BE2C (cell line): ENCODE measurements at regions not wholly inside any gene's neighbourhood (a gene's known extent, or its start where the extent isn't known, plus 50 kb on each side); places are given as distances from the start of the nearest gene placed in this dataset.
A peak's percentile ranks its signal among the peaks of the same experiment; 100 is the strongest.

Source experiments
- DNase-seq: peaks from one replicate; pipeline ENCODE4 v3.0.0-alpha.2; 2020
- H3K27me3 ChIP-seq: fragments of 250-450 bp; sonication (Bioruptor Pico); 2 replicates; pipeline ENCODE4 v1.5.1; 2020; ENCODE audit warnings: mild to moderate bottlenecking
- H3K36me3 ChIP-seq: fragments of 250-450 bp; sonication (Bioruptor Pico); 2 replicates; pipeline ENCODE4 v1.5.1; 2020; ENCODE audit warnings: mild to moderate bottlenecking
- H3K4me1 ChIP-seq: fragments of 250-450 bp; sonication (Bioruptor Pico); 2 replicates; pipeline ENCODE4 v1.5.1; 2020
- H3K4me3 ChIP-seq: 2 replicates; pipeline ENCODE4 v1.5.1; 2011; ENCODE audit warnings: low read depth, low read length
- H3K9me3 ChIP-seq: fragments of 250-450 bp; sonication (Bioruptor Pico); 2 replicates; pipeline ENCODE4 v1.5.1; 2020
- TF ChIP-seq, protein P1 (sequence below): IDR thresholded peaks from 2 replicates; pipeline ENCODE4 v1.5.1; 2012; ENCODE audit warnings: mild to moderate bottlenecking, low read depth, low read length

DNA sequence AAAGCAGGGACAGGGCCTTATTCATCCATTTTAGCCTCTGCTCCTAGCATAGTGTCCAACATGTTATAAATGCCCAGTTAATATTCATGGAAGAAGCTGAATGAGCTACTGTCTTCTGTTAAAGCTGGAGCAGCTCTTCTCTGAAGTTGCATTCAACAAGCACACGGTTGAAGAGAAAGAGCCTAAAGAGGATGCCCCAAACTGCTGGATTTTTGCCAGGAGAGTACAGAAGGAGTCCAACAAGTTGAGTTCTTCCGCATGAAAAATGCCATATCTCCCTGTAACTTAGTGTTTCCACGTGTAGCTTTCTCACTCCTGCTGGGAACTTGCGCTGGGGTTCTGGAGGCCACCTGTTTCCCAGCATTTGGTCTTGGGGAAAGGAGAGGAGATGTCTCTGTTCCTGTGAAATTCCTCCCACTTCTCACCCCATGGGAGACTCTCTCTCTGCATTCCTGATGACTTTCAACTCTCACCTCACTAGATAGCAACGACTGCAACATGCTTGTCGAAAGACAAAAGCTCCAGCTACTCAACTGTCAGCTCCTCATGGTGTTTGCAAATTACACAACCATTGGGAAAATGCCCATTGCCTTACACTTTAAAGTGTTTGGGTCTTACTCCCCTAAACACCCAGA is 122.8 kb downstream of the KIF4B start:
- no peaks in the 10 kb centered on the region for H3K27me3 ChIP-seq
- DNase-seq = no peak
- no peaks in the 10 kb centered on the region for H3K4me1 ChIP-seq
- no peak overlapping the region for H3K4me3 ChIP-seq
- no peaks in the 10 kb centered on the region for H3K36me3 ChIP-seq
- TF ChIP-seq, protein P1, sequence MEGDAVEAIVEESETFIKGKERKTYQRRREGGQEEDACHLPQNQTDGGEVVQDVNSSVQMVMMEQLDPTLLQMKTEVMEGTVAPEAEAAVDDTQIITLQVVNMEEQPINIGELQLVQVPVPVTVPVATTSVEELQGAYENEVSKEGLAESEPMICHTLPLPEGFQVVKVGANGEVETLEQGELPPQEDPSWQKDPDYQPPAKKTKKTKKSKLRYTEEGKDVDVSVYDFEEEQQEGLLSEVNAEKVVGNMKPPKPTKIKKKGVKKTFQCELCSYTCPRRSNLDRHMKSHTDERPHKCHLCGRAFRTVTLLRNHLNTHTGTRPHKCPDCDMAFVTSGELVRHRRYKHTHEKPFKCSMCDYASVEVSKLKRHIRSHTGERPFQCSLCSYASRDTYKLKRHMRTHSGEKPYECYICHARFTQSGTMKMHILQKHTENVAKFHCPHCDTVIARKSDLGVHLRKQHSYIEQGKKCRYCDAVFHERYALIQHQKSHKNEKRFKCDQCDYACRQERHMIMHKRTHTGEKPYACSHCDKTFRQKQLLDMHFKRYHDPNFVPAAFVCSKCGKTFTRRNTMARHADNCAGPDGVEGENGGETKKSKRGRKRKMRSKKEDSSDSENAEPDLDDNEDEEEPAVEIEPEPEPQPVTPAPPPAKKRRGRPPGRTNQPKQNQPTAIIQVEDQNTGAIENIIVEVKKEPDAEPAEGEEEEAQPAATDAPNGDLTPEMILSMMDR = no peak
- no peaks in the 10 kb centered on the region for H3K9me3 ChIP-seq

GRCh38 chr5:155137683-155138082 is 124.1 kb downstream of the KIF4B start:
- H3K27me3 ChIP-seq = no peaks in the 10 kb centered on the region
- TF ChIP-seq, protein P1 = no peak
- H3K4me3 ChIP-seq = no peak overlapping the region
- H3K4me1 ChIP-seq = no peaks in the 10 kb centered on the region
- no peaks in the 10 kb centered on the region for H3K9me3 ChIP-seq
- no peaks in the 10 kb centered on the region for H3K36me3 ChIP-seq
- no peak for DNase-seq

DNA sequence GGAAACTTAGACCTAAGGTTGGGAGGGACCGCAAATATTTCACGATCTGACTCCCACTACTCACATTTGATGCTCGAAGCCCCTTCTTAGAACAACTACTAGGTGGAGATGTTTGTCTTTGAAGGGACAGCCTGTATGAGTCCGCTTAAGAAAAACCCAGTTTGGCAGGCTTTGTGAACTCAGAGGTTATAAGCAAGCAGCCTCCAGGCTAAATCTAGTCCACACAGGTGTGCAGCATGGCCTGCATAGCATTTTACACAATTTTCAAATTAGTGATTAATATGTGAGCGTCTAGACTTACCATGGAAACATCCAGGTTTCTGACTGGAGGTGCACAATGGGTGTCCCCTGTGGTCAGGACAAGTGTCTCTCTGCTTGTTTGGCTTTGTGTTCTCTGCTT is 127.1 kb downstream of the KIF4B start:
- no peak for DNase-seq
- Histone ChIP-seq H3K36me3 (no peaks in the 10 kb centered on the region), H3K4me1 (no peaks in the 10 kb centered on the region), H3K4me3 (no peak overlapping the region), H3K27me3 (no peaks in the 10 kb centered on the region; the same call in 1 of the 2 replicates), H3K9me3 (no peaks in the 10 kb centered on the region)
- TF ChIP-seq, protein P1 = no peak

- H3K27me3 ChIP-seq = peaks cover 11% of the 10 kb centered on the region
- no peak overlapping the region for H3K4me3 ChIP-seq
- no peaks in the 10 kb centered on the region for H3K36me3 ChIP-seq
- no peaks in the 10 kb centered on the region for H3K4me1 ChIP-seq
- TF ChIP-seq, protein P1 = no peak
- no peaks in the 10 kb centered on the region for H3K9me3 ChIP-seq
- DNase-seq = no peak
These were observed 131.4 kb downstream of the KIF4B start for GRCh38 chr5:155144956-155145355.

DNA sequence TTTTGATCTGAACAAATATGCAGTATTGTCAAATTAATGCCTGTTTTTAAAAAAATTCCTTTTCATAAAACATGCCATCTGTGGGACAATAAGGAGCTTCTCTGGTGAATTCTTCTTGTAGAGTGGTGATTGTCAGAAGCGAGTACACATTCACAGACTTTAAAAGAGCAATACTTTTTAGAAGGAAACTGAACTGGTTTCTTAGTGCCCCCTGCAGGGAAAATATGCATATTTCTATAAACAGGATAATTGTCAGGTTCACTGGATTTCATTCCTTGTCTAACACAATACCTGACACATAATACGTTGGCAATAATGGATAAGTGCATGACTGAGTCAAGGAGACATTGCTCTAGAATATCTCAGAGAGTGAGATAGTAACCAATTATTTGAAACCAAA is 133.7 kb downstream of the KIF4B start:
- no peaks in the 10 kb centered on the region for H3K36me3 ChIP-seq
- TF ChIP-seq, protein P1 = peak; percentile 34
- no peaks in the 10 kb centered on the region for H3K9me3 ChIP-seq
- no peak for DNase-seq
- H3K27me3 ChIP-seq = peaks cover 11% of the 10 kb centered on the region
- H3K4me3 ChIP-seq = no peak overlapping the region
- H3K4me1 ChIP-seq = no peaks in the 10 kb centered on the region

DNA sequence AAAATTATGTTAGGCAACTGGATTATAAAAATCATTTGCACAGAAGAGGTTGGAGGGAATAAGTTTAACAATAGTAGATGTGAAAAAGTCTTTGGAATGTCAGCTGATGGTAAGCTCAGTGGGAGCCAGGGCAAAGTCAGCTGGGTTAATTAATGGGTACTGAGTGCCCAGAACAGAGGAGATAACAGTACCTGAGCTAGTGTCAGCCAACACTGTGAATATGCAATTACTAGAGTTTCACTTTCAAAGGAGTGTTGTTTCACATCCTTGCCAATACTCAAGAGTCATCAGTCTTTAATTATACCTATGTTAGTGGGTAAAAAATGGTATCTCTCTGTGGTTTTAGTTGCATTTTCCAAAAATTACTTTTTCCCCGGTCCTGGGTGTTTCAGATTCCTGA is 135.1 kb downstream of the KIF4B start:
- no peak for DNase-seq
- TF ChIP-seq, protein P1 = no peak
- no peaks in the 10 kb centered on the region for H3K9me3 ChIP-seq
- no peak overlapping the region for H3K4me3 ChIP-seq
- H3K27me3 ChIP-seq = peaks cover 11% of the 10 kb centered on the region
- H3K36me3 ChIP-seq = no peaks in the 10 kb centered on the region
- no peaks in the 10 kb centered on the region for H3K4me1 ChIP-seq
